Mesenteric fat pad (tissue), 1 donor: ENCODE measurements at regions not wholly inside any gene's neighbourhood (a gene's known extent, or its start where the extent isn't known, plus 50 kb on each side); places are given as distances from the start of the nearest gene placed in this dataset.
"Not testable (repeated sequence)": the region's sequence is repeated elsewhere in the genome, so short reads cannot be mapped to it uniquely, and the experiment has no call there.

Source experiments
- DNase-seq: peaks from one replicate; pipeline ENCODE4 v3.0.0-alpha.2; 2020; ENCODE audit warnings: low spot score
- donor health status: DM: yes; HTN: yes; CAD: no.

DNA sequence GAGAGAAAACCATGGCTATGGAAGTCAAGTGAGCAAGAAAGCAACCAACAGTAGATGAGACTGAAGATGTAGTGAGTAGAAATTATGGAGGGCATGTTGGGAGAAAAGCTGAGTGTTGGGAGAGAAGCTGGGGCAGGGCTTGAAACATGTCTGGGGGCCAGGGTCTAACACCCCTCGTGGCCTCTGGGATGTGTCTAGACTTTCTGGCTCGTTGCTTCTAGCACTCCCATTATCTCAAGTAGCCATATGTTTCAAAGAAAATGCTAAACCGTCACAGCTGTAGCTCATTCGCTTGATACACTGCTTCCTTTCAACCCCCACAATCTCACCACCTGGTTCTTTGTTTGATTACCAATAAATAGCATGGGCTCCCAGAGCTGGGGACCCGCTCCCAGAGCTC, 83.8 kb upstream of the BCHE start:
- DNase-seq = no peak

DNA sequence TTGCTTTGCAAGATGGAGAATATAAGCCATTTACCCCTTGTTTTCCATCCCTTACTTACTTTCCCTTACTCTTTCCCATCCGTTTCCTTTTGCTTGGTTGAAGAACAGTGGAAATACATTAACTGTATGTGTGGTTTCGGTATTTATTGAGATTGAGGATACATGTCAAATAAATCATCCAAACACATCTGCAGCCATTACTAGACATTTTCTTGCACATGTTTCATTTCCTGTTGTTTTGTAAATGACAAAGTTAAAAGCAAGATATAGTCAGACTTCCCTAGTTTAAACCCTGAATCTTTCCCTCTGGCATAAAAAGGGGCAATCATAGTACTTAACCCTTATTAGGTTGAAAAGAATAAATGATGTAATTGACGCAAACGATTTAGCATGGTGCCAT, 82.1 kb upstream of the BCHE start:
- DNase-seq = no peak

DNA sequence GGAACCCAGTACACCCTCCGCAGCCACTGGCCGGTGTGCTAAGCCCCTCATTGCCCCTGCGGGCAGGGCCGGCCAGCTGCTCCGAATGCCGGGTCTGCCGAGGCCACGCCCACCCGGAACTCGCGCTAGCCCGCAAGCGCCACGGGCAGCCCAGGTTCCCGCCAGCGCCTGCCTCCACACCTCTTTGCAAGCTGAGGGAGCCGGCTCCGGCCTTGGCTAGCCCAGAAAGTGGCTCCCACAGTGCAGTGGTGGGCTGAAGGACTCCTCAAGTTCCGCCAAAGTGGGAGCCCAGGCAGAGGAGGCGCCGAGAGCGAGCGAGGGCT, 81.4 kb upstream of the BCHE start:
- peak; percentile 87 for DNase-seq

DNA sequence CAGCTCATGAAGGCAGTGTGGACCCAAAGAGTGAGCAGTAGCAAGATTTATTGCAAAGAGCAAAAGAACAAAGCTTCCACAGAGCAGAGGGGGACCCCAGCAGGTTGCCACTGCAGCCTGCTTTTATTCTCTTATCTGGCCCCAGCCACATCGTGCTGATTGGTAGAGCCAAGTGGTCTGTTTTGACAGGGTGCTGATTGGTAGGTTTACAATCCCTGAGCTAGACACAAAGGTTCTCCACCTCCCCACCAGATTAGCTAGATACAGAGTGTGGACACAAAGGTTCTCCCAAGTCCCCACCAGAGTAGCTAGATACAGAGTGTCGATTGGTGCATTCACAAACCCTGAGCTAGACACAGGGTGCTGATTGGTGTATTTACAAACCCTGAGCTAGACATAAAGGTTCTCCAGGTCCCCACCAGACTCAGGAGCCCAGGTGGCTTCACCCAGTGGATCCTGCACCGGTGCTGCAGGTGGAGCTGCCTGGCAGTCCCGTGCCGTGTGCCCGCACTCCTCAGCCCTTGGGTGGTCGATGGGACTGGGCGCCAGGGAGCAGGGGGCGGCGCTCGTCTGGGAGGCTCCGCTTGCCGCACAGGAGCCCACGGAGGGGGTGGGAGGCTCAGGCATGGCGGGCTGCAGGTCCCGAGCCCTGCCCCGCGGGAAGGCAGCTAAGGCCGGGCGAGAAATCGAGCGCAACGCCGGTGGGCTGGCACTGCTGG, 80.9 kb upstream of the BCHE start:
- not testable (repeated sequence) for DNase-seq

GRCh38 chr3:165915104-165915503, 77.9 kb upstream of the BCHE start:
- DNase-seq = not testable (repeated sequence)

GRCh38 chr3:165903885-165904630, 66.8 kb upstream of the BCHE start:
- no peak for DNase-seq

GRCh38 chr3:165899066-165899465, 61.8 kb upstream of the BCHE start:
- no peak for DNase-seq

DNA sequence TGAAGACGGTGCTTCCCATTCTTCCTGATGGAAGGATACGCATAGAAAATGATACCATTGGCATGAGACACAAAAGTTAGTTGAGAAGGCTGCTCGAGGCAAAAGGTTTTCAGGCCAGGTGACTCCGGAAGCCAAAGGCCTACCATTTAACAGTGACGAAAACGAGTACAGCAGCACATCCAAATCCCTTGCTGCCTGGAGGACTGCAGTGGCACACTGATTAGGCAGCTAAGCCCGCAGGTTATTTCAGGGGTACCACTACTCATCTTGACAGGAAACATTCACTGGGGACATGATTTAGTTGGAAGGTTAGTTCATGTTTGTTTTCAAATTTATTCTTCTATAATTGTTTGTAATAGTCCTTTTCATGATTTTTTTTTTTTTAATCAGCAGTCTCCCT, 59.9 kb upstream of the BCHE start:
- no peak for DNase-seq

GRCh38 chr3:165895919-165896318, 58.7 kb upstream of the BCHE start:
- no peak for DNase-seq

GRCh38 chr3:165892565-165892964, 55.3 kb upstream of the BCHE start:
- no peak for DNase-seq
